ENCODE measurements at regions not wholly inside any gene's neighbourhood (a gene's known extent, or its start where the extent isn't known, plus 50 kb on each side); places are given as distances from the start of the nearest gene placed in this dataset.

- DNase-seq (no peak), ATAC-seq (no peak)
- intact Hi-C loops (cut with DNase I) = no loop called here
- Histone ChIP-seq H3K4me3 (no peak overlapping the region), H3K36me3 (no peaks in the 10 kb centered on the region), H3K27me3 (ENCODE audit: low read depth) (no peaks in the 10 kb centered on the region), H3K27ac (no peak overlapping the region), H3K4me1 (no peaks in the 10 kb centered on the region), H3K9me3 (no peaks in the 10 kb centered on the region)
- TF ChIP-seq, protein P1, sequence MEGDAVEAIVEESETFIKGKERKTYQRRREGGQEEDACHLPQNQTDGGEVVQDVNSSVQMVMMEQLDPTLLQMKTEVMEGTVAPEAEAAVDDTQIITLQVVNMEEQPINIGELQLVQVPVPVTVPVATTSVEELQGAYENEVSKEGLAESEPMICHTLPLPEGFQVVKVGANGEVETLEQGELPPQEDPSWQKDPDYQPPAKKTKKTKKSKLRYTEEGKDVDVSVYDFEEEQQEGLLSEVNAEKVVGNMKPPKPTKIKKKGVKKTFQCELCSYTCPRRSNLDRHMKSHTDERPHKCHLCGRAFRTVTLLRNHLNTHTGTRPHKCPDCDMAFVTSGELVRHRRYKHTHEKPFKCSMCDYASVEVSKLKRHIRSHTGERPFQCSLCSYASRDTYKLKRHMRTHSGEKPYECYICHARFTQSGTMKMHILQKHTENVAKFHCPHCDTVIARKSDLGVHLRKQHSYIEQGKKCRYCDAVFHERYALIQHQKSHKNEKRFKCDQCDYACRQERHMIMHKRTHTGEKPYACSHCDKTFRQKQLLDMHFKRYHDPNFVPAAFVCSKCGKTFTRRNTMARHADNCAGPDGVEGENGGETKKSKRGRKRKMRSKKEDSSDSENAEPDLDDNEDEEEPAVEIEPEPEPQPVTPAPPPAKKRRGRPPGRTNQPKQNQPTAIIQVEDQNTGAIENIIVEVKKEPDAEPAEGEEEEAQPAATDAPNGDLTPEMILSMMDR (IDR thresholded peaks at IDR 0.05) = no peak
Observed at GRCh38 chr2:151053661-151053990, 208.0 kb downstream of the RBM43 start.

- Histone ChIP-seq H3K27me3 (ENCODE audit: low read depth) (no peaks in the 10 kb centered on the region), H3K9me3 (no peaks in the 10 kb centered on the region), H3K27ac (no peak overlapping the region), H3K36me3 (no peaks in the 10 kb centered on the region), H3K4me1 (no peaks in the 10 kb centered on the region), H3K4me3 (no peak overlapping the region)
- ATAC-seq = no peak
- no peak for DNase-seq
- intact Hi-C loops (cut with DNase I) = no loop called here
- TF ChIP-seq, protein P1 (IDR thresholded peaks at IDR 0.05) = no peak
Observed at GRCh38 chr2:151052850-151053660, 208.6 kb downstream of the RBM43 start.

DNA sequence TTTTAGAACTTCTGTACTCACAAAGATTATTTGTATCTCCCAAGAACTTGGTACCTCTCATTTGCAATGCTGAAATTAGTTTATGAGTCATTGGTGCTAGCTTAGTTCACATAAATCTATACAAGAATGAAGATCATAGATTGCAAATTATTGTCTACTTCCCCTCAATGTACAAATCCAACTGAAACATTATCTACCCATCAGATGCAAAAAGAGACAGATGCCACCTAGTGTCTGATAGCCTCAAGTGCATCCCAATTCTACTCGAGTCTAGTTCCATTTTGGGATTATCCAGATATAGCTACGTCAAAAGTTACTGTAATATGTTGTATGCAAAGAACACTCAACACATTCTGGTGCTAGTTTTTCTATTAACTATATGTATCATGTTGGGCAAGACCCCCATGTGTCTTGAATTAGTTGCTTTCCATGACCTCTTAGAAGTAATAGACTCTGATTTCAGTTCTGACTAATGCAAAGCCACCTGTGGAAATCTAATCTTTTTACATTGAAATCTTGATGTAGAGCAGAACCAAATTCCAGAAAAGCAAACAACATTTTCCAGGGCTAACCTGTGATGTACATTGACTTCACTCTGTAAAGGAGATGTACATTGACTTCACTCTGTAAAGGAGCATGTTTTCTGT, 210.0 kb downstream of the RBM43 start:
- Histone ChIP-seq H3K27ac (no peak overlapping the region), H3K36me3 (no peaks in the 10 kb centered on the region), H3K27me3 (ENCODE audit: low read depth) (no peaks in the 10 kb centered on the region), H3K4me3 (no peak overlapping the region), H3K4me1 (no peaks in the 10 kb centered on the region), H3K9me3 (no peaks in the 10 kb centered on the region)
- ATAC-seq = peak; percentile 61 to 71
- intact Hi-C loops (cut with DNase I) = no loop called here
- TF ChIP-seq, protein P1 (IDR thresholded peaks at IDR 0.05) = peak; percentile 81
- no peak for DNase-seq

- no peaks in the 10 kb centered on the region for H3K4me1 ChIP-seq
- no peaks in the 10 kb centered on the region for H3K27me3 ChIP-seq (ENCODE audit: low read depth)
- H3K36me3 ChIP-seq = no peaks in the 10 kb centered on the region
- TF ChIP-seq, protein P1 (IDR thresholded peaks at IDR 0.05) = no peak
- no peaks in the 10 kb centered on the region for H3K9me3 ChIP-seq
- intact Hi-C loops (cut with DNase I) = no loop called here
- no peak for ATAC-seq
- no peak overlapping the region for H3K27ac ChIP-seq
- no peak for DNase-seq
- no peak overlapping the region for H3K4me3 ChIP-seq
Observed at GRCh38 chr2:151049746-151050145, 211.9 kb downstream of the RBM43 start.

GRCh38 chr2:151048331-151049054, 213.2 kb downstream of the RBM43 start:
- ATAC-seq (no peak), DNase-seq (no peak)
- Histone ChIP-seq H3K27ac (no peak overlapping the region), H3K9me3 (no peaks in the 10 kb centered on the region), H3K36me3 (no peaks in the 10 kb centered on the region), H3K4me1 (no peaks in the 10 kb centered on the region), H3K4me3 (no peak overlapping the region), H3K27me3 (ENCODE audit: low read depth) (no peaks in the 10 kb centered on the region)
- intact Hi-C loops (cut with DNase I) = no loop called here
- TF ChIP-seq, protein P1 (IDR thresholded peaks at IDR 0.05) = no peak

Measured in lower lobe of right lung (tissue), 2 donors.